ENCODE measurements at regions not wholly inside any gene's neighbourhood (a gene's known extent, or its start where the extent isn't known, plus 50 kb on each side); places are given as distances from the start of the nearest gene placed in this dataset.

GRCh38 chr22:48678171-48679135, 1149.2 kb downstream of the BRD1 start:
- no peak for DNase-seq (ENCODE audit: low read depth)
- no peak overlapping the region for H3K4me3 ChIP-seq (ENCODE audit: low read depth, low read length)
- no peak for TF ChIP-seq CTCF (conservative IDR thresholded peaks at IDR 0.05; ENCODE audit: low read depth, low read length)

- no peak for DNase-seq (ENCODE audit: low read depth)
- TF ChIP-seq CTCF (conservative IDR thresholded peaks at IDR 0.05; ENCODE audit: low read depth, low read length), result no peak
- H3K4me3 ChIP-seq (ENCODE audit: low read depth, low read length), result no peak overlapping the region
These were observed 1150.1 kb downstream of the BRD1 start for GRCh38 chr22:48677621-48678020.

- no peak for DNase-seq (ENCODE audit: low read depth)
- no peak overlapping the region for H3K4me3 ChIP-seq (ENCODE audit: low read depth, low read length)
These were observed 1150.5 kb downstream of the BRD1 start for GRCh38 chr22:48677168-48677520.

GRCh38 chr22:48676266-48677167, 1151.2 kb downstream of the BRD1 start:
- no peak for TF ChIP-seq CTCF (conservative IDR thresholded peaks at IDR 0.05; ENCODE audit: low read depth, low read length)
- no peak for DNase-seq (ENCODE audit: low read depth)
- H3K4me3 ChIP-seq (ENCODE audit: low read depth, low read length), result no peak overlapping the region

More at GRCh38 chr22:48677168-48677520, 1150.5 kb downstream of the BRD1 start:
- TF ChIP-seq CTCF (conservative IDR thresholded peaks at IDR 0.05; ENCODE audit: low read depth, low read length), result no peak

- no peak overlapping the region for H3K4me3 ChIP-seq (ENCODE audit: low read depth, low read length)
- no peak for TF ChIP-seq CTCF (conservative IDR thresholded peaks at IDR 0.05; ENCODE audit: low read depth, low read length)
- DNase-seq (ENCODE audit: low read depth), result no peak
These were observed 1151.9 kb downstream of the BRD1 start for GRCh38 chr22:48675830-48676145.

GRCh38 chr22:48675141-48675829, 1152.4 kb downstream of the BRD1 start:
- no peak overlapping the region for H3K4me3 ChIP-seq (ENCODE audit: low read depth, low read length)
- DNase-seq (ENCODE audit: low read depth), result no peak
- TF ChIP-seq CTCF (conservative IDR thresholded peaks at IDR 0.05; ENCODE audit: low read depth, low read length), result no peak
